Panc1 (cell line): ENCODE measurements at regions not wholly inside any gene's neighbourhood (a gene's known extent, or its start where the extent isn't known, plus 50 kb on each side); places are given as distances from the start of the nearest gene placed in this dataset.

Experiments
- ATAC-seq: fragments of 200-7000 bp; cut with Tn5 transposase; 2 replicates; pipeline ENCODE4 v1.9.1; 2020; ENCODE audit warnings: mild to moderate bottlenecking, moderate library complexity
- BruUV-seq: library from RNA; stranded (reverse); fragments of 400-500 nt; replicated peaks from 2 replicates; lab custom pipeline; 2021; lab: Mats Ljungman, UMichigan
- CTCF ChIA-PET: fragments of 300-600 bp; sonication (Branson Sonifier 250); formaldehyde crosslinking; loops from one replicate; lab custom pipeline; 2022; ENCODE audit warnings: antibody characterized with exemption; lab: Charles Lee
- POLR2A ChIA-PET: fragments of 300-600 bp; sonication (Branson Sonifier 250); formaldehyde crosslinking; loops from one replicate; lab custom pipeline; 2022; ENCODE audit warnings: antibody characterized with exemption; lab: Charles Lee
- DNase-seq: peaks from one replicate; pipeline ENCODE4 v3.0.0-alpha.2; 2010; ENCODE audit warnings: low read depth, low spot score
- H3K27ac ChIP-seq: 2 replicates; pipeline ENCODE4 v1.5.1; 2011; ENCODE audit warnings: mild to moderate bottlenecking, low read length, inconsistent platforms
- H3K27me3 ChIP-seq: fragments of 200-500 bp; sonication (Bioruptor generic); 2 replicates; pipeline ENCODE4 v1.6.0; 2014; ENCODE audit warnings: low read length, inconsistent platforms; ENCODE audit not compliant: control insufficient read depth, insufficient read depth
- H3K36me3 ChIP-seq: fragments of 200-500 bp; sonication (Bioruptor generic); 2 replicates; pipeline ENCODE4 v1.5.1; 2014; ENCODE audit warnings: inconsistent platforms, mild to moderate bottlenecking, low read length, moderate library complexity; ENCODE audit not compliant: control insufficient read depth, insufficient read depth
- H3K4me1 ChIP-seq: 2 replicates; pipeline ENCODE4 v1.5.1; 2011; ENCODE audit warnings: inconsistent platforms, mild to moderate bottlenecking, low read length, moderate library complexity; ENCODE audit not compliant: control insufficient read depth, insufficient read depth
- H3K4me3 ChIP-seq, 2 experiments: 2 replicates each; pipeline ENCODE4 v1.5.1; 2011 to 2012; ENCODE audit warnings: low read depth in 2 of 2, low read length in 2 of 2, mild to moderate bottlenecking in 2 of 2, inconsistent platforms in 1 of 2, moderate library complexity in 1 of 2
- H3K9me3 ChIP-seq: fragments of 200-500 bp; sonication (Bioruptor generic); 2 replicates; pipeline ENCODE4 v1.5.1; 2014; ENCODE audit warnings: low read depth, mild to moderate bottlenecking, inconsistent platforms, low read length, moderate library complexity; ENCODE audit not compliant: control insufficient read depth, insufficient read depth
- CTCF ChIP-seq: fragments of 450-650 bp; IDR thresholded peaks from 2 replicates; pipeline ENCODE4 v1.5.1; 2017; ENCODE audit warnings: mild to moderate bottlenecking
- POLR2AphosphoS5 ChIP-seq: IDR thresholded peaks from 2 replicates; pipeline ENCODE4 v1.6.1; 2012; ENCODE audit warnings: mild to moderate bottlenecking, low read depth, low read length, moderate library complexity
- REST ChIP-seq, 2 experiments: IDR thresholded peaks; 2 replicates each; pipeline ENCODE4 v1.6.1; 2011 to 2012; ENCODE audit warnings: low read depth in 2 of 2, control low read depth in 1 of 2, low read length in 1 of 2, mild to moderate bottlenecking in 1 of 2, moderate library complexity in 1 of 2; ENCODE audit not compliant: insufficient read depth in 1 of 2
- SIN3A ChIP-seq: IDR thresholded peaks from 2 replicates; pipeline ENCODE4 v1.6.1; 2012; ENCODE audit warnings: low read depth, mild to moderate bottlenecking, low read length, moderate library complexity, borderline replicate concordance; ENCODE audit not compliant: insufficient read depth
- TCF7L2 ChIP-seq: IDR thresholded peaks from 2 replicates; pipeline ENCODE4 v1.6.1; 2011; ENCODE audit warnings: mild to moderate bottlenecking, low read depth, low read length, inconsistent platforms
- in situ Hi-C: cut with HindIII; loops from 2 replicates; pipeline ENCODE4 v1.10.0; 2016; ENCODE audit warnings: low sequenced_read_pairs, low pct_unique_long_range_greater_than_20kb
- intact Hi-C: fragments of 100-400 bp; cut with micrococcal nuclease; formaldehyde crosslinking; loops from one replicate; pipeline ENCODE4 v1.10.0; 2022; ENCODE audit not compliant: unreplicated experiment

- CTCF ChIA-PET = no interaction called here
Observed at GRCh38 chr2:239786791-239787190, 238.4 kb downstream of the NDUFA10 start.

GRCh38 chr2:239781454-239781853 lies 243.7 kb downstream of the NDUFA10 start:
- CTCF ChIA-PET = no interaction called here
- no peaks in the 10 kb centered on the region for H3K4me1 ChIP-seq
- H3K36me3 ChIP-seq = no peaks in the 10 kb centered on the region
- POLR2A ChIA-PET = no interaction called here
- H3K27ac ChIP-seq = no peak overlapping the region
- TF ChIP-seq CTCF (no peak), TCF7L2 (no peak), REST (IDR thresholded peaks at IDR 0.05; ENCODE audit: insufficient read depth in 1 of 2, low read depth in 2 of 2, low read length in 1 of 2) (no peak), POLR2AphosphoS5 (no peak), SIN3A (no peak)
- H3K27me3 ChIP-seq = peaks cover 21% of the 10 kb centered on the region
- no peak for ATAC-seq
- in situ Hi-C loops (no loop called here), intact Hi-C loops (no loop called here)
- no TSS peak for BruUV-seq
- no peak for DNase-seq
- H3K9me3 ChIP-seq = no peaks in the 10 kb centered on the region
- H3K4me3 ChIP-seq = no peak overlapping the region

More at GRCh38 chr2:239786791-239787190, 238.4 kb downstream of the NDUFA10 start:
- POLR2A ChIA-PET = no interaction called here
- Histone ChIP-seq H3K27ac (no peak overlapping the region), H3K36me3 (no peaks in the 10 kb centered on the region), H3K4me1 (no peaks in the 10 kb centered on the region), H3K9me3 (no peaks in the 10 kb centered on the region), H3K27me3 (peaks cover 22% of the 10 kb centered on the region), H3K4me3 (no peak overlapping the region)
- no peak for ATAC-seq
- BruUV-seq = no TSS peak
- intact Hi-C loops (no loop called here), in situ Hi-C loops (no loop called here)
- TF ChIP-seq REST (IDR thresholded peaks at IDR 0.05; ENCODE audit: insufficient read depth in 1 of 2, low read depth in 2 of 2, low read length in 1 of 2) = no peak
- TF ChIP-seq SIN3A = no peak
- TF ChIP-seq CTCF = no peak
- no peak for TF ChIP-seq TCF7L2
- TF ChIP-seq POLR2AphosphoS5 = no peak
- no peak for DNase-seq
